HUES64 (cell line): ENCODE measurements at regions not wholly inside any gene's neighbourhood (a gene's known extent, or its start where the extent isn't known, plus 50 kb on each side); places are given as distances from the start of the nearest gene placed in this dataset.

ENCODE experiments used
- H3K27ac ChIP-seq: 2 replicates; pipeline ENCODE4 v1.7.0; 2013; ENCODE audit warnings: low read depth, low read length, inconsistent platforms
- H3K27me3 ChIP-seq: 2 replicates; pipeline ENCODE4 v1.6.1; 2013; ENCODE audit warnings: mild to moderate bottlenecking, low read length; ENCODE audit not compliant: insufficient read depth
- H3K36me3 ChIP-seq: 2 replicates; pipeline ENCODE4 v1.6.1; 2013; ENCODE audit warnings: mild to moderate bottlenecking, low read length; ENCODE audit not compliant: insufficient read depth
- H3K4me1 ChIP-seq: 2 replicates; pipeline ENCODE4 v1.6.1; 2013; ENCODE audit warnings: mild to moderate bottlenecking, low read length, moderate library complexity; ENCODE audit not compliant: insufficient read depth
- H3K4me3 ChIP-seq: 2 replicates; pipeline ENCODE4 v1.5.1; 2013; ENCODE audit warnings: mild to moderate bottlenecking, low read length, moderate library complexity
- H3K9ac ChIP-seq: 2 replicates; pipeline ENCODE4 v1.6.1; 2013; ENCODE audit warnings: mild to moderate bottlenecking, low read depth, low read length
- H3K9me3 ChIP-seq: 2 replicates; pipeline ENCODE4 v1.6.1; 2013; ENCODE audit warnings: low read depth, low read length; ENCODE audit not compliant: insufficient read depth
- WGBS: fragments of 150-250, 120-280 bp; methylation state at CpG from one replicate; pipeline ENCODE4 v1.1.7; 2013; ENCODE audit warnings: missing lambda C conversion rate; 5-methylcytosine and 5-hydroxymethylcytosine counted together

GRCh38 chr19:8926341-8926740 is 83.9 kb downstream of the MUC16 start:
- Histone ChIP-seq H3K27ac (no peak overlapping the region), H3K9me3 (peaks cover 72% of the 10 kb centered on the region), H3K27me3 (no peaks in the 10 kb centered on the region), H3K4me3 (no peak overlapping the region), H3K4me1 (no peaks in the 10 kb centered on the region), H3K36me3 (no peaks in the 10 kb centered on the region), H3K9ac (no peak overlapping the region)
- 88% methylated on average over 4 of the region's 6 CpGs for WGBS

- Histone ChIP-seq H3K9me3 (peaks cover 91% of the 10 kb centered on the region), H3K36me3 (no peaks in the 10 kb centered on the region), H3K27ac (no peak overlapping the region), H3K9ac (no peak overlapping the region), H3K4me3 (no peak overlapping the region), H3K4me1 (no peaks in the 10 kb centered on the region), H3K27me3 (no peaks in the 10 kb centered on the region)
Measured at GRCh38 chr19:8935460-8935859, 74.7 kb downstream of the MUC16 start.

GRCh38 chr19:8938576-8938975 is 71.6 kb downstream of the MUC16 start:
- H3K36me3 ChIP-seq = no peaks in the 10 kb centered on the region
- 83% methylated on average over 4 of the region's 4 CpGs for WGBS
- no peak overlapping the region for H3K9ac ChIP-seq
- H3K4me3 ChIP-seq = no peak overlapping the region
- no peak overlapping the region for H3K27ac ChIP-seq
- H3K9me3 ChIP-seq = peaks cover 96% of the 10 kb centered on the region
- no peaks in the 10 kb centered on the region for H3K4me1 ChIP-seq
- H3K27me3 ChIP-seq = no peaks in the 10 kb centered on the region
